ENCODE measurements at regions not wholly inside any gene's neighbourhood (a gene's known extent, or its start where the extent isn't known, plus 50 kb on each side); places are given as distances from the start of the nearest gene placed in this dataset.

DNA sequence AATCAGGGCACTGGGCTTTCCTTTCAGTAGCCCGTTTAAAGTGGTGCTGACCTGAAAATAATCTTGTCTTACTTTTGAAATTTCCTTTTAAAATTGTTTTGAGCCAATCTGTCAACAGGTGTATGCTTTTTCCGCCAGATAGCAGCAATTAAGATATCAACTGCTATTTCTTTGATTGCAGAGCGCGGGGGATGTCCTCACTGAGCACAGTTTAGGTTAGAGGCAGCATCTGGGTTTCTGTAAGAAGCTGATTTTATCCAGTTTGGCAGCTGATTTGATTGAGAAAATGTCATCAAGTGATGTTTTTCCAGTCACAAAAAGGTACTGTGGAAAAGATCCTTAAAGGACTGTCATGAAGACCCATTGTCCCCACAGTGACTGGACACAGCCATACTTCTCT lies 371.8 kb downstream of the ADAMTS20 start:
- peaks cover 11% of the 10 kb centered on the region for H3K9me3 Mint-ChIP-seq
- Histone ChIP-seq H3K36me3 (no peaks in the 10 kb centered on the region), H3K4me2 (no peak overlapping the region), H3K27me3 (no peaks in the 10 kb centered on the region), H3K4me3 (no peak overlapping the region), H3K9me3 (ENCODE audit: low read depth) (no peaks in the 10 kb centered on the region), H3K79me2 (ENCODE audit: low read depth) (no peaks in the 10 kb centered on the region), H3K9ac (no peak overlapping the region), H2AFZ (replicated peaks) (no peak overlapping the region), H4K20me1 (ENCODE audit: low read depth) (no peaks in the 10 kb centered on the region), H3K4me1 (no peaks in the 10 kb centered on the region), H3K27ac (no peak overlapping the region), H3F3A (ENCODE audit: low read depth) (no peaks in the 10 kb centered on the region)
- H3K27ac Mint-ChIP-seq, result no peak overlapping the region
- DNase-seq (ENCODE audit: low spot score), result no peak
- H3K4me3 Mint-ChIP-seq, result no peak overlapping the region
- H3K4me1 Mint-ChIP-seq, result no peaks in the 10 kb centered on the region
- H3K27me3 Mint-ChIP-seq (ENCODE audit: insufficient read depth, low read depth), result no peaks in the 10 kb centered on the region
- no peak for TF ChIP-seq EZH2 (IDR thresholded peaks at IDR 0.05)
- TF ChIP-seq CTCF (IDR thresholded peaks at IDR 0.05), result no peak
- no peak for TF ChIP-seq EZH2phosphoT487 (IDR thresholded peaks at IDR 0.05)
- H3K36me3 Mint-ChIP-seq, result no peaks in the 10 kb centered on the region

DNA sequence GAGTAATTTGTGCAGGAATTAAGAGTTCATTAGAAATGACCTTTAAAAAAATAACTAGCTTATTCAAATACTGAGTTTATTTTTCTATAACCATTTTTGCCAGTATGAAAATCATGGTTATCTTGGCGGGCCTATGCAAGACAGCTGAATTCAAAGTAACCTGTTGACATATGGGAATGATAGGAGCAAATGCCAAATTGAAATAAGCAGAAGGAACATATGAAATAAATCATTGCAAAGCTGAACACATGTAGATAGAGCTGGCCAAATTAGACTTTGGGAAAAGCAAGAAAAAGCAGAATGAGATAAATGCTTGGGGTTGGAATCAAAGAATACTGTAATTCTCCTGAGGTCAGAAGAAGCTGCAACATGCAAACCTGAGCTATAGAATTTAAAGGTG lies 372.5 kb downstream of the ADAMTS20 start:
- Histone ChIP-seq H3F3A (ENCODE audit: low read depth) (no peaks in the 10 kb centered on the region), H3K36me3 (no peaks in the 10 kb centered on the region), H3K27ac (no peak overlapping the region), H3K4me2 (no peak overlapping the region), H4K20me1 (ENCODE audit: low read depth) (no peaks in the 10 kb centered on the region), H3K4me3 (no peak overlapping the region), H3K9me3 (ENCODE audit: low read depth) (no peaks in the 10 kb centered on the region), H3K4me1 (no peaks in the 10 kb centered on the region), H2AFZ (replicated peaks) (no peak overlapping the region), H3K9ac (no peak overlapping the region), H3K79me2 (ENCODE audit: low read depth) (no peaks in the 10 kb centered on the region), H3K27me3 (no peaks in the 10 kb centered on the region)
- Mint-ChIP-seq H3K9me3 (peaks cover 11% of the 10 kb centered on the region), H3K27me3 (ENCODE audit: insufficient read depth, low read depth) (no peaks in the 10 kb centered on the region), H3K36me3 (no peaks in the 10 kb centered on the region), H3K27ac (no peak overlapping the region), H3K4me3 (no peak overlapping the region), H3K4me1 (no peaks in the 10 kb centered on the region)
- no peak for DNase-seq (ENCODE audit: low spot score)
- TF ChIP-seq CTCF (IDR thresholded peaks at IDR 0.05) (no peak), EZH2phosphoT487 (IDR thresholded peaks at IDR 0.05) (no peak)

GRCh38 chr12:43177276-43177675 lies 374.7 kb downstream of the ADAMTS20 start:
- Histone ChIP-seq H3K4me2 (no peak overlapping the region), H3K4me1 (no peaks in the 10 kb centered on the region), H2AFZ (replicated peaks) (no peak overlapping the region), H3K27me3 (no peaks in the 10 kb centered on the region), H3F3A (ENCODE audit: low read depth) (no peaks in the 10 kb centered on the region), H3K27ac (no peak overlapping the region), H3K36me3 (no peaks in the 10 kb centered on the region), H3K9ac (no peak overlapping the region), H4K20me1 (ENCODE audit: low read depth) (no peaks in the 10 kb centered on the region), H3K4me3 (no peak overlapping the region), H3K9me3 (ENCODE audit: low read depth) (no peaks in the 10 kb centered on the region), H3K79me2 (ENCODE audit: low read depth) (no peaks in the 10 kb centered on the region)
- Mint-ChIP-seq H3K4me1 (no peaks in the 10 kb centered on the region), H3K27ac (no peak overlapping the region), H3K27me3 (ENCODE audit: insufficient read depth, low read depth) (no peaks in the 10 kb centered on the region), H3K9me3 (peaks cover 4% of the 10 kb centered on the region), H3K4me3 (no peak overlapping the region), H3K36me3 (no peaks in the 10 kb centered on the region)
- TF ChIP-seq EZH2phosphoT487 (IDR thresholded peaks at IDR 0.05) (no peak), CTCF (IDR thresholded peaks at IDR 0.05) (no peak), EZH2 (IDR thresholded peaks at IDR 0.05) (no peak)
- DNase-seq (ENCODE audit: low spot score), result no peak
